Mesothelial cell of epicardium (in vitro differentiated cells): ENCODE measurements at regions not wholly inside any gene's neighbourhood (a gene's known extent, or its start where the extent isn't known, plus 50 kb on each side); places are given as distances from the start of the nearest gene placed in this dataset.

Source experiments
- DNase-seq, 2 experiments: peaks; one replicate each; pipeline ENCODE4 v3.0.0; 2021; ENCODE audit warnings: low spot score in 2 of 2; ENCODE audit not compliant: unreplicated experiment in 2 of 2
- H3K27ac Mint-ChIP-seq: 2 replicates; pipeline ENCODE4 v1.8.0; 2021; ENCODE audit warnings: mixed read lengths
- H3K27me3 Mint-ChIP-seq: 2 replicates; pipeline ENCODE4 v1.8.0; 2021; ENCODE audit warnings: low read depth, mixed read lengths
- H3K36me3 Mint-ChIP-seq: 2 replicates; pipeline ENCODE4 v1.8.0; 2021; ENCODE audit warnings: mixed read lengths
- H3K4me1 Mint-ChIP-seq: 2 replicates; pipeline ENCODE4 v1.8.0; 2021; ENCODE audit warnings: mixed read lengths
- H3K4me3 Mint-ChIP-seq: 2 replicates; pipeline ENCODE4 v1.8.0; 2021; ENCODE audit warnings: mild to moderate bottlenecking, moderate library complexity, mixed read lengths
- H3K9me3 Mint-ChIP-seq: 2 replicates; pipeline ENCODE4 v1.8.0; 2021; ENCODE audit warnings: mixed read lengths
- TF ChIP-seq, protein P1 (sequence below): fragments of 200-600 bp; sonication (generic); IDR thresholded peaks from one replicate; pipeline ENCODE4 v1.5.0; 2021; ENCODE audit warnings: antibody characterized with exemption; ENCODE audit not compliant: unreplicated experiment

DNA sequence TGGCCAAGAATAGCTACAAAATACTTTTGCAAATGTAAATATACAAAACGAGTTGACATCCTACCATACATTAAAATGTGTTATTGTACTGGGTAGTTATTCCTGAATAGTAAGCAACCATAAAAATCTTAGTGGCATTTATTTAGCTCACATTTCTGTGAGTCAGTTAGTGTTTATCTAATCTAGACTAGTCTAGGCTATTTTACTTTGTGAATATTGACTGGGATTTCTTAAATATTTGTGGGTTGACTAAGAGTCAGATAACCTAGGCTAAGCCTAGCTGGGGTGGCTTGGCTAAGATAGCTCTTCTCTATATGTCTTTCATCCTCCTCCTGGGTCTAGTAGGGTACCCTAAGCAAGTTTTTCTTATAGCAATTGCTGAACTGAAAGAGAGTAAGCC, 543.8 kb upstream of the DIAPH2 start:
- no peak for DNase-seq
- TF ChIP-seq, protein P1, sequence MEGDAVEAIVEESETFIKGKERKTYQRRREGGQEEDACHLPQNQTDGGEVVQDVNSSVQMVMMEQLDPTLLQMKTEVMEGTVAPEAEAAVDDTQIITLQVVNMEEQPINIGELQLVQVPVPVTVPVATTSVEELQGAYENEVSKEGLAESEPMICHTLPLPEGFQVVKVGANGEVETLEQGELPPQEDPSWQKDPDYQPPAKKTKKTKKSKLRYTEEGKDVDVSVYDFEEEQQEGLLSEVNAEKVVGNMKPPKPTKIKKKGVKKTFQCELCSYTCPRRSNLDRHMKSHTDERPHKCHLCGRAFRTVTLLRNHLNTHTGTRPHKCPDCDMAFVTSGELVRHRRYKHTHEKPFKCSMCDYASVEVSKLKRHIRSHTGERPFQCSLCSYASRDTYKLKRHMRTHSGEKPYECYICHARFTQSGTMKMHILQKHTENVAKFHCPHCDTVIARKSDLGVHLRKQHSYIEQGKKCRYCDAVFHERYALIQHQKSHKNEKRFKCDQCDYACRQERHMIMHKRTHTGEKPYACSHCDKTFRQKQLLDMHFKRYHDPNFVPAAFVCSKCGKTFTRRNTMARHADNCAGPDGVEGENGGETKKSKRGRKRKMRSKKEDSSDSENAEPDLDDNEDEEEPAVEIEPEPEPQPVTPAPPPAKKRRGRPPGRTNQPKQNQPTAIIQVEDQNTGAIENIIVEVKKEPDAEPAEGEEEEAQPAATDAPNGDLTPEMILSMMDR: no peak
- Mint-ChIP-seq H3K27me3 (no peaks in the 10 kb centered on the region), H3K4me3 (no peak overlapping the region), H3K36me3 (no peaks in the 10 kb centered on the region), H3K9me3 (peaks cover 18% of the 10 kb centered on the region), H3K4me1 (no peaks in the 10 kb centered on the region), H3K27ac (no peak overlapping the region)

- H3K4me3 Mint-ChIP-seq: no peak overlapping the region
- no peak for DNase-seq
- no peaks in the 10 kb centered on the region for H3K36me3 Mint-ChIP-seq
- H3K27ac Mint-ChIP-seq: no peak overlapping the region
- no peaks in the 10 kb centered on the region for H3K4me1 Mint-ChIP-seq
- peaks cover 36% of the 10 kb centered on the region for H3K9me3 Mint-ChIP-seq
- no peaks in the 10 kb centered on the region for H3K27me3 Mint-ChIP-seq
- TF ChIP-seq, protein P1: no peak
Measured at GRCh38 chrX:96147681-96148080, 537.0 kb upstream of the DIAPH2 start.

DNA sequence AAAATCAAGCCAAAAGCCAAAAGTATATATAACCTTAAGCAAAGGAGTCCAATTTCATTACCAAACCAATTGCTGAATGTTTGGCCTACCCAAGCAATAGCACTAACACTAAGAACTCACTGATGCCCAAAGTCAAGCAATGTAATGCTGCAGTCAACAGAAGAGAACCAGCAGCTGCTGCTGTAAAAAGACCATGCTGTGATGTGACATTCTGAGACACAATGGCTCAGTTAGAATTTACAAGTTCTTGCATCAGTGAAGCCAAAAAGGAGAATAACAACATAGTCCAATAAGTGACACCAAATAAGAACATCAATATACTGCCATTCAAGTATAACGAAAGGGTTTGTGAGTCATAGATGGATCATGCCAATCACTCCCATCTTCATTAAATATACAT, 514.0 kb upstream of the DIAPH2 start:
- no peaks in the 10 kb centered on the region for H3K36me3 Mint-ChIP-seq
- DNase-seq: no peak
- no peaks in the 10 kb centered on the region for H3K4me1 Mint-ChIP-seq
- H3K27ac Mint-ChIP-seq: no peak overlapping the region
- TF ChIP-seq, protein P1: no peak
- no peaks in the 10 kb centered on the region for H3K27me3 Mint-ChIP-seq
- H3K9me3 Mint-ChIP-seq: no peaks in the 10 kb centered on the region
- no peak overlapping the region for H3K4me3 Mint-ChIP-seq

DNA sequence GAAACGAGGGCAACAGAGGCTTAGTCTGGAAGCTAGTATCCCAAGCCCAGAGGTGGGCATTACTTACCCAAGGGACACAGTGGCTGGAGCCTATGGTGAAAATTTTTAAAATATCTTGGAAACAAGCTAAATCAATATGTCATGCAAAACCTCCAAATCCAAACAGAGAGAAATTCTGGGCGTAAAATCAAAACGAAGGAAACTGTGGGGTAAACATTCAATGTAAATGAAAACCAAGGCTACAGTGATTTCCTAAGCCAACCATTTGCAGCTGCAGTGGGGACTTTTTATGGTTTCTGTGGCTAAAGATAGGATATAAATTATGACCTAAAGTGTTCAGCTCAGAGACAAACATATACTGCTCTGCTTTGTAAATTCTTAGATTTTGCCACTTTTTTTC, 507.7 kb upstream of the DIAPH2 start:
- DNase-seq: no peak
- no peaks in the 10 kb centered on the region for H3K9me3 Mint-ChIP-seq
- H3K4me1 Mint-ChIP-seq: peaks cover 5% of the 10 kb centered on the region
- no peaks in the 10 kb centered on the region for H3K27me3 Mint-ChIP-seq
- H3K36me3 Mint-ChIP-seq: no peaks in the 10 kb centered on the region
- TF ChIP-seq, protein P1: no peak
- H3K4me3 Mint-ChIP-seq: no peak overlapping the region
- no peak overlapping the region for H3K27ac Mint-ChIP-seq

- TF ChIP-seq, protein P1: no peak
- no peak overlapping the region for H3K4me3 Mint-ChIP-seq
- no peak overlapping the region for H3K27ac Mint-ChIP-seq
- peaks cover 5% of the 10 kb centered on the region for H3K4me1 Mint-ChIP-seq
- H3K36me3 Mint-ChIP-seq: no peaks in the 10 kb centered on the region
- no peaks in the 10 kb centered on the region for H3K27me3 Mint-ChIP-seq
- no peaks in the 10 kb centered on the region for H3K9me3 Mint-ChIP-seq
- DNase-seq: no peak
Measured at GRCh38 chrX:96181605-96182004, 503.0 kb upstream of the DIAPH2 start.

DNA sequence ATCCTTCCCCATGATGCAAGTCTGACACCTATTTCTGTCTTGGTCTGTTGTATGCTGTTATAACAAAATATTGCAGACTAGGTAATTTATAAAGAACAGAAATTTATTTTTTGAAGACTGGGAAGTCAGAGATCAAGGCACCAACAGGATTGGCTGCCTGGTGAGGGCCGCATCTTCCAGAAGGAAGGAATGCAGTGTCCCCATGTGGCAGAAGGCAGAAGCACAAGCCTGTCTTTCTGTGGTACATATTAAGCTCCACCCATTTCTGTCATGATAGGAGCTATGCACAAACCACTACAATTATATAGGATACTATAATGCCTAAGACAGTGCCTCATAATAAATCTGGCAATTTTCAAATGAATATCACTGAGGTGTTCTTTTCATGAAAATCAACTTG, 502.3 kb upstream of the DIAPH2 start:
- H3K36me3 Mint-ChIP-seq: no peaks in the 10 kb centered on the region
- H3K27ac Mint-ChIP-seq: no peak overlapping the region
- H3K4me1 Mint-ChIP-seq: peaks cover 5% of the 10 kb centered on the region
- TF ChIP-seq, protein P1: no peak
- no peak for DNase-seq
- H3K4me3 Mint-ChIP-seq: no peak overlapping the region
- H3K9me3 Mint-ChIP-seq: no peaks in the 10 kb centered on the region
- no peaks in the 10 kb centered on the region for H3K27me3 Mint-ChIP-seq
